MM.1S (cell line): ENCODE measurements at regions not wholly inside any gene's neighbourhood (a gene's known extent, or its start where the extent isn't known, plus 50 kb on each side); places are given as distances from the start of the nearest gene placed in this dataset.

Experiments used
- DNase-seq: peaks from one replicate; pipeline ENCODE4 v3.0.0-alpha.2; 2015
- H2AFZ ChIP-seq: fragments of 300-600 bp; sonication (generic); 2 replicates; pipeline ENCODE4 v1.6.0; 2016; ENCODE audit warnings: antibody characterized with exemption, low read length
- H3F3A ChIP-seq: fragments of 300-600 bp; sonication (generic); 2 replicates; pipeline ENCODE4 v1.6.1; 2016; ENCODE audit warnings: mild to moderate bottlenecking, antibody characterized with exemption, low read length, moderate library complexity, mixed read lengths; ENCODE audit not compliant: insufficient read depth
- H3K27ac ChIP-seq: fragments of 300-600 bp; sonication (generic); 2 replicates; pipeline ENCODE4 v1.5.1; 2016; ENCODE audit warnings: mild to moderate bottlenecking, low read length
- H3K27me3 ChIP-seq: fragments of 300-600 bp; sonication (generic); replicated peaks from 2 replicates; pipeline ENCODE4 v1.6.0; 2016; ENCODE audit warnings: low read length; ENCODE audit not compliant: insufficient read depth
- H3K36me3 ChIP-seq: fragments of 300-600 bp; sonication (generic); replicated peaks from 2 replicates; pipeline ENCODE4 v1.6.1; 2016; ENCODE audit warnings: mild to moderate bottlenecking, low read length, mixed read lengths; ENCODE audit not compliant: insufficient read depth
- H3K4me1 ChIP-seq: fragments of 300-600 bp; sonication (generic); 2 replicates; pipeline ENCODE4 v1.6.1; 2016; ENCODE audit warnings: low read length, mixed read lengths
- H3K4me2 ChIP-seq: fragments of 300-600 bp; sonication (generic); 2 replicates; pipeline ENCODE4 v1.6.0; 2016; ENCODE audit warnings: low read depth, low read length
- H3K4me3 ChIP-seq: fragments of 300-600 bp; sonication (generic); 2 replicates; pipeline ENCODE4 v1.5.1; 2016; ENCODE audit warnings: low read length, mixed read lengths
- H3K79me2 ChIP-seq: fragments of 300-600 bp; sonication (generic); 2 replicates; pipeline ENCODE4 v1.6.1; 2016; ENCODE audit warnings: mixed run types, low read length, mixed read lengths
- H3K9ac ChIP-seq: fragments of 300-600 bp; sonication (generic); 2 replicates; pipeline ENCODE4 v1.6.1; 2016; ENCODE audit warnings: low read length, mixed read lengths
- H3K9me2 ChIP-seq: fragments of 300-600 bp; sonication (generic); replicated peaks from 2 replicates; pipeline ENCODE4 v1.6.1; 2016; ENCODE audit warnings: mild to moderate bottlenecking, low read length, mixed read lengths; ENCODE audit not compliant: insufficient read depth
- H3K9me3 ChIP-seq: fragments of 300-600 bp; sonication (generic); replicated peaks from 2 replicates; pipeline ENCODE4 v1.6.1; 2016; ENCODE audit warnings: mild to moderate bottlenecking, low read length, mixed read lengths; ENCODE audit not compliant: insufficient read depth
- H4K20me1 ChIP-seq: fragments of 300-600 bp; sonication (generic); 2 replicates; pipeline ENCODE4 v1.6.1; 2016; ENCODE audit warnings: mild to moderate bottlenecking, low read length, moderate library complexity, mixed read lengths; ENCODE audit not compliant: insufficient read depth
- CTCF ChIP-seq: fragments of 300-600 bp; sonication (generic); IDR thresholded peaks from 2 replicates; pipeline ENCODE4 v1.5.1; 2016; ENCODE audit warnings: antibody characterized with exemption, low read length, mixed read lengths
- EZH2 ChIP-seq: fragments of 300-600 bp; sonication (generic); optimal IDR thresholded peaks from 2 replicates; pipeline ENCODE3; 2017; ENCODE audit warnings: low read depth, mild to moderate bottlenecking, antibody characterized with exemption, low read length, mixed read lengths
- EZH2phosphoT487 ChIP-seq: fragments of 300-600 bp; sonication (generic); IDR thresholded peaks from 2 replicates; pipeline ENCODE4 v1.6.1; 2018; ENCODE audit warnings: antibody characterized with exemption, low read length

- H3K9me3 ChIP-seq: no peaks in the 10 kb centered on the region
- H3K4me1 ChIP-seq: no peaks in the 10 kb centered on the region
- no peaks in the 10 kb centered on the region for H3K36me3 ChIP-seq
- H3K79me2 ChIP-seq: no peaks in the 10 kb centered on the region
- H2AFZ ChIP-seq: no peak overlapping the region
- H3K27me3 ChIP-seq: no peaks in the 10 kb centered on the region
- no peak for DNase-seq
- no peaks in the 10 kb centered on the region for H4K20me1 ChIP-seq
- no peaks in the 10 kb centered on the region for H3F3A ChIP-seq
- TF ChIP-seq EZH2phosphoT487 (no peak), EZH2 (no peak), CTCF (no peak)
- no peak overlapping the region for H3K27ac ChIP-seq
- H3K9ac ChIP-seq: no peak overlapping the region
- H3K4me2 ChIP-seq: no peak overlapping the region
- no peaks in the 10 kb centered on the region for H3K9me2 ChIP-seq
- no peak overlapping the region for H3K4me3 ChIP-seq
Observed at GRCh38 chr7:24049296-24049695, 234.7 kb upstream of the NPY start.

GRCh38 chr7:24050991-24051560 lies 232.9 kb upstream of the NPY start:
- no peaks in the 10 kb centered on the region for H3K79me2 ChIP-seq
- no peak for TF ChIP-seq EZH2phosphoT487
- no peak for TF ChIP-seq EZH2
- no peak for TF ChIP-seq CTCF
- no peak for DNase-seq
- H3K4me3 ChIP-seq: no peak overlapping the region
- H2AFZ ChIP-seq: no peak overlapping the region
- no peak overlapping the region for H3K9ac ChIP-seq
- H3F3A ChIP-seq: no peaks in the 10 kb centered on the region
- no peaks in the 10 kb centered on the region for H3K9me3 ChIP-seq
- H3K27me3 ChIP-seq: no peaks in the 10 kb centered on the region
- H3K27ac ChIP-seq: no peak overlapping the region
- no peak overlapping the region for H3K4me2 ChIP-seq
- no peaks in the 10 kb centered on the region for H3K9me2 ChIP-seq
- H3K4me1 ChIP-seq: no peaks in the 10 kb centered on the region
- no peaks in the 10 kb centered on the region for H3K36me3 ChIP-seq
- H4K20me1 ChIP-seq: no peaks in the 10 kb centered on the region

- TF ChIP-seq EZH2phosphoT487 (no peak), CTCF (no peak), EZH2 (no peak)
- Histone ChIP-seq H3K36me3 (no peaks in the 10 kb centered on the region), H2AFZ (no peak overlapping the region), H4K20me1 (no peaks in the 10 kb centered on the region), H3K4me2 (no peak overlapping the region), H3K27ac (no peak overlapping the region), H3K4me1 (no peaks in the 10 kb centered on the region), H3K79me2 (no peaks in the 10 kb centered on the region), H3K9ac (no peak overlapping the region), H3K9me3 (no peaks in the 10 kb centered on the region), H3F3A (no peaks in the 10 kb centered on the region), H3K27me3 (no peaks in the 10 kb centered on the region), H3K4me3 (no peak overlapping the region), H3K9me2 (no peaks in the 10 kb centered on the region)
- DNase-seq: no peak
Observed at GRCh38 chr7:24051651-24052050, 232.3 kb upstream of the NPY start.
